ENCODE measurements at regions not wholly inside any gene's neighbourhood (a gene's known extent, or its start where the extent isn't known, plus 50 kb on each side); places are given as distances from the start of the nearest gene placed in this dataset.

DNA sequence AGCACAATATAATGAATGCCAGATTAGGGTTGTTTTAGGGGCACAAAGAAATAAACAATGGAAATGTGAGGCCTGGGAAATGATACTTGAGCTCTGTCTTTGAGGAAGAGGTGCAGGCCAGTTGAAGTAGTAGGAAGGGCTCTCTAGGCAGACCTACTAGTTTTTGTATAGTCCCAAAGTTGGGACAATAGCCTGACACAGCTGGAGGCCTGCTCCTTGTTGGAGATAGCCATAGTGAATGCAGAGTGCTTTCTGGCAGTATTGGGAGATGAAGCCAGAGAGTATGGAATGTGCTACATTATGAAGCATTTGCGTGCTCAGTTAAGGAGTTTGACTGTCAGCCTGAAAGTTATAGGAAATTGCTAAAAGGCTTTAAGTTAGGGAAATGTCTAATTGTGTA, 251.2 kb upstream of the ZPLD1 start:
- Histone ChIP-seq H4K20me1 (ENCODE audit: insufficient read depth) (no peaks in the 10 kb centered on the region), H3K27ac (ENCODE audit: low read length) (no peak overlapping the region), H3K9me2 (ENCODE audit: insufficient read depth, low read length) (no peaks in the 10 kb centered on the region), H3K4me2 (ENCODE audit: low read length) (no peak overlapping the region), H3K9me3 (ENCODE audit: low read length) (peaks cover 4% of the 10 kb centered on the region), H3F3A (ENCODE audit: insufficient read depth, low read length, poor library complexity, severe bottlenecking) (no peaks in the 10 kb centered on the region), H2AFZ (ENCODE audit: low read depth, low read length) (no peak overlapping the region), H3K79me2 (replicated peaks; ENCODE audit: insufficient read depth, low read length) (no peaks in the 10 kb centered on the region), H3K27me3 (ENCODE audit: insufficient read depth, low read depth, low read length) (no peaks in the 10 kb centered on the region), H3K9ac (ENCODE audit: low read length) (no peak overlapping the region), H3K4me3 (ENCODE audit: low read length) (no peak overlapping the region), H3K36me3 (ENCODE audit: insufficient read depth, low read length) (no peaks in the 10 kb centered on the region)
- TF ChIP-seq SMC3 (conservative IDR thresholded peaks at IDR 0.05; ENCODE audit: poor library complexity) (no peak), EZH2 (IDR thresholded peaks at IDR 0.05; ENCODE audit: borderline replicate concordance, insufficient read depth, low read length, poor library complexity, severe bottlenecking) (no peak), TAF1 (IDR thresholded peaks at IDR 0.05; ENCODE audit: low read depth) (no peak), EP300 (conservative IDR thresholded peaks at IDR 0.05; ENCODE audit: poor library complexity, severe bottlenecking) (no peak)
- TF ChIP-seq, protein P1, sequence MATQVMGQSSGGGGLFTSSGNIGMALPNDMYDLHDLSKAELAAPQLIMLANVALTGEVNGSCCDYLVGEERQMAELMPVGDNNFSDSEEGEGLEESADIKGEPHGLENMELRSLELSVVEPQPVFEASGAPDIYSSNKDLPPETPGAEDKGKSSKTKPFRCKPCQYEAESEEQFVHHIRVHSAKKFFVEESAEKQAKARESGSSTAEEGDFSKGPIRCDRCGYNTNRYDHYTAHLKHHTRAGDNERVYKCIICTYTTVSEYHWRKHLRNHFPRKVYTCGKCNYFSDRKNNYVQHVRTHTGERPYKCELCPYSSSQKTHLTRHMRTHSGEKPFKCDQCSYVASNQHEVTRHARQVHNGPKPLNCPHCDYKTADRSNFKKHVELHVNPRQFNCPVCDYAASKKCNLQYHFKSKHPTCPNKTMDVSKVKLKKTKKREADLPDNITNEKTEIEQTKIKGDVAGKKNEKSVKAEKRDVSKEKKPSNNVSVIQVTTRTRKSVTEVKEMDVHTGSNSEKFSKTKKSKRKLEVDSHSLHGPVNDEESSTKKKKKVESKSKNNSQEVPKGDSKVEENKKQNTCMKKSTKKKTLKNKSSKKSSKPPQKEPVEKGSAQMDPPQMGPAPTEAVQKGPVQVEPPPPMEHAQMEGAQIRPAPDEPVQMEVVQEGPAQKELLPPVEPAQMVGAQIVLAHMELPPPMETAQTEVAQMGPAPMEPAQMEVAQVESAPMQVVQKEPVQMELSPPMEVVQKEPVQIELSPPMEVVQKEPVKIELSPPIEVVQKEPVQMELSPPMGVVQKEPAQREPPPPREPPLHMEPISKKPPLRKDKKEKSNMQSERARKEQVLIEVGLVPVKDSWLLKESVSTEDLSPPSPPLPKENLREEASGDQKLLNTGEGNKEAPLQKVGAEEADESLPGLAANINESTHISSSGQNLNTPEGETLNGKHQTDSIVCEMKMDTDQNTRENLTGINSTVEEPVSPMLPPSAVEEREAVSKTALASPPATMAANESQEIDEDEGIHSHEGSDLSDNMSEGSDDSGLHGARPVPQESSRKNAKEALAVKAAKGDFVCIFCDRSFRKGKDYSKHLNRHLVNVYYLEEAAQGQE (IDR thresholded peaks at IDR 0.05; ENCODE audit: borderline replicate concordance): no peak

DNA sequence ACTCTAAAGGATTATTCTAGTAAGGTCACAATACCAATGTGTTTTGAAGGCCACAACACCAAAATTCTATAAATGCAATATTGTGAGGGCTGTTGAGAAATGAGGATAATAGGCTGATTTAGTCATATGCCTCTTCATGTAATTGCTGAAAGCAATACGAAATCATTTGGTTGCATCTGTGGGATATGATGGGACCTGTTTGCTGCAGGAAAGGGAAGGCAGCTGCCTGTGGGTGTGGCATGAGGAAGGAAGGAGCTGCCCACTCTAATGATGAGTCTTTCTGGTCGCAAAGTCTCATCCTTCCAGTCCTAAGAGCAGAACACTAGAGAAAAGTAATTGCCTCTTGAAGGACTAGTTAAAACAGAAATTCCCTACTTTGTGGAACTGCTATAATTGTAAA, 245.3 kb upstream of the ZPLD1 start:
- Histone ChIP-seq H3K9ac (ENCODE audit: low read length) (no peak overlapping the region), H3K9me3 (ENCODE audit: low read length) (peaks cover 4% of the 10 kb centered on the region), H3F3A (ENCODE audit: insufficient read depth, low read length, poor library complexity, severe bottlenecking) (no peaks in the 10 kb centered on the region), H3K4me2 (ENCODE audit: low read length) (no peak overlapping the region), H3K9me2 (ENCODE audit: insufficient read depth, low read length) (no peaks in the 10 kb centered on the region), H3K36me3 (ENCODE audit: insufficient read depth, low read length) (no peaks in the 10 kb centered on the region), H4K20me1 (ENCODE audit: insufficient read depth) (no peaks in the 10 kb centered on the region), H3K79me2 (replicated peaks; ENCODE audit: insufficient read depth, low read length) (no peaks in the 10 kb centered on the region), H2AFZ (ENCODE audit: low read depth, low read length) (no peak overlapping the region), H3K27ac (ENCODE audit: low read length) (no peak overlapping the region), H3K27me3 (ENCODE audit: insufficient read depth, low read depth, low read length) (no peaks in the 10 kb centered on the region), H3K4me3 (ENCODE audit: low read length) (no peak overlapping the region)
- TF ChIP-seq POLR2AphosphoS5 (IDR thresholded peaks at IDR 0.05) (no peak), SMC3 (conservative IDR thresholded peaks at IDR 0.05; ENCODE audit: poor library complexity) (no peak), EZH2 (IDR thresholded peaks at IDR 0.05; ENCODE audit: borderline replicate concordance, insufficient read depth, low read length, poor library complexity, severe bottlenecking) (no peak), RAD21 (conservative IDR thresholded peaks at IDR 0.05) (no peak), TAF1 (IDR thresholded peaks at IDR 0.05; ENCODE audit: low read depth) (no peak), MXI1 (conservative IDR thresholded peaks at IDR 0.05; ENCODE audit: poor library complexity, severe bottlenecking) (no peak), EP300 (conservative IDR thresholded peaks at IDR 0.05; ENCODE audit: poor library complexity, severe bottlenecking) (no peak)
- TF ChIP-seq, protein P2, sequence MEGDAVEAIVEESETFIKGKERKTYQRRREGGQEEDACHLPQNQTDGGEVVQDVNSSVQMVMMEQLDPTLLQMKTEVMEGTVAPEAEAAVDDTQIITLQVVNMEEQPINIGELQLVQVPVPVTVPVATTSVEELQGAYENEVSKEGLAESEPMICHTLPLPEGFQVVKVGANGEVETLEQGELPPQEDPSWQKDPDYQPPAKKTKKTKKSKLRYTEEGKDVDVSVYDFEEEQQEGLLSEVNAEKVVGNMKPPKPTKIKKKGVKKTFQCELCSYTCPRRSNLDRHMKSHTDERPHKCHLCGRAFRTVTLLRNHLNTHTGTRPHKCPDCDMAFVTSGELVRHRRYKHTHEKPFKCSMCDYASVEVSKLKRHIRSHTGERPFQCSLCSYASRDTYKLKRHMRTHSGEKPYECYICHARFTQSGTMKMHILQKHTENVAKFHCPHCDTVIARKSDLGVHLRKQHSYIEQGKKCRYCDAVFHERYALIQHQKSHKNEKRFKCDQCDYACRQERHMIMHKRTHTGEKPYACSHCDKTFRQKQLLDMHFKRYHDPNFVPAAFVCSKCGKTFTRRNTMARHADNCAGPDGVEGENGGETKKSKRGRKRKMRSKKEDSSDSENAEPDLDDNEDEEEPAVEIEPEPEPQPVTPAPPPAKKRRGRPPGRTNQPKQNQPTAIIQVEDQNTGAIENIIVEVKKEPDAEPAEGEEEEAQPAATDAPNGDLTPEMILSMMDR (IDR thresholded peaks at IDR 0.05; ENCODE audit: poor library complexity, severe bottlenecking): no peak
- TF ChIP-seq, protein P1 (IDR thresholded peaks at IDR 0.05; ENCODE audit: borderline replicate concordance): no peak
